ENCODE measurements at regions not wholly inside any gene's neighbourhood (a gene's known extent, or its start where the extent isn't known, plus 50 kb on each side); places are given as distances from the start of the nearest gene placed in this dataset.

- no peak for DNase-seq (ENCODE audit: low spot score)
Measured at GRCh38 chr12:91851741-91852477, 293.7 kb downstream of the BTG1 start.

- peak; percentile 42 for DNase-seq (ENCODE audit: low spot score)
Measured at GRCh38 chr12:91846466-91847055, 299.1 kb downstream of the BTG1 start.

GRCh38 chr12:91845365-91845764 is 300.3 kb downstream of the BTG1 start:
- no peak for DNase-seq (ENCODE audit: low spot score)

GRCh38 chr12:91841822-91842221 is 303.8 kb downstream of the BTG1 start:
- DNase-seq (ENCODE audit: low spot score): no peak

GRCh38 chr12:91836696-91837095 is 308.9 kb downstream of the BTG1 start:
- DNase-seq (ENCODE audit: low spot score): no peak

GRCh38 chr12:91836264-91836663 is 309.4 kb downstream of the BTG1 start:
- no peak for DNase-seq (ENCODE audit: low spot score)

GRCh38 chr12:91835693-91836092 is 310.0 kb downstream of the BTG1 start:
- no peak for DNase-seq (ENCODE audit: low spot score)

GRCh38 chr12:91833780-91834359 is 311.8 kb downstream of the BTG1 start:
- DNase-seq (ENCODE audit: low spot score): no peak

- DNase-seq (ENCODE audit: low spot score): no peak
Measured at GRCh38 chr12:91825999-91826398, 319.6 kb downstream of the BTG1 start.

- no peak for DNase-seq (ENCODE audit: low spot score)
Measured at GRCh38 chr12:91824991-91825390, 320.7 kb downstream of the BTG1 start.

- DNase-seq (ENCODE audit: low spot score): no peak
Measured at GRCh38 chr12:91819132-91819447, 326.6 kb downstream of the BTG1 start.

- no peak for DNase-seq (ENCODE audit: low spot score)
Measured at GRCh38 chr12:91818227-91819131, 327.2 kb downstream of the BTG1 start.

GRCh38 chr12:91817517-91817916 is 328.1 kb downstream of the BTG1 start:
- no peak for DNase-seq (ENCODE audit: low spot score)

GRCh38 chr12:91813701-91814100 is 331.9 kb downstream of the BTG1 start:
- no peak for DNase-seq (ENCODE audit: low spot score)

- DNase-seq (ENCODE audit: low spot score): peak; percentile 76
Measured at GRCh38 chr12:91811481-91812287, 334.0 kb downstream of the BTG1 start.

- no peak for DNase-seq (ENCODE audit: low spot score)
Measured at GRCh38 chr12:91810531-91811451, 334.9 kb downstream of the BTG1 start.

GRCh38 chr12:91810077-91810476 is 335.6 kb downstream of the BTG1 start:
- DNase-seq (ENCODE audit: low spot score): no peak

- no peak for DNase-seq (ENCODE audit: low spot score)
Measured at GRCh38 chr12:91805031-91805430, 340.6 kb downstream of the BTG1 start.

GRCh38 chr12:91804533-91804932 is 341.1 kb downstream of the BTG1 start:
- DNase-seq (ENCODE audit: low spot score): no peak

- no peak for DNase-seq (ENCODE audit: low spot score)
Measured at GRCh38 chr12:91801048-91801447, 344.6 kb downstream of the BTG1 start.

GRCh38 chr12:91793676-91794075 is 352.0 kb downstream of the BTG1 start:
- DNase-seq (ENCODE audit: low spot score): no peak

Measured in NAMALWA (cell line).